ENCODE measurements at regions not wholly inside any gene's neighbourhood (a gene's known extent, or its start where the extent isn't known, plus 50 kb on each side); places are given as distances from the start of the nearest gene placed in this dataset.

DNA sequence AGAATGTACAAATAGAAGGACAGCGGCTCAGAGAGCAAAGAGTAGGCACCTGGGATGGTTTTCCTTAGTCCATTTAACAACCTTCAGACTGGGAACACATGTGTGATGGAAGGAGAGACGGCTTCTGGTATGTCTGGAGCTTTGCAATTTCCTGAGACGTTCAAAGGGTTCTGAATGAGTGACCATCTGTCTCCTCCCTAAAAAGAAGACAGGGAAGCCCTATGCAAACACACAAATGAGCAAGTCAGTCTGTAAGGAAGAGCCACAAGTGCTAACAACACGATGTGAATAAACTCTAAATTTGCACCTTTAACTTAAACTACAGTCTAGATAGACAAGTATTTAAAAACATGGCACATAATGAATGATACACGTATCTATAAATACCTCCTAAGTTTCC lies 391.0 kb downstream of the ICE1 start:
- intact Hi-C loops (cut with DNase I; ENCODE audit: low total_unique reads): no loop called here
- TF ChIP-seq POLR2A (IDR thresholded peaks at IDR 0.05) (no peak), CTCF (IDR thresholded peaks at IDR 0.05) (no peak)
- WGBS, 2 donors: 32 to 39% methylated on average over 5 of the region's 5 CpGs
- no peak overlapping the region for H3K4me3 ChIP-seq (ENCODE audit: low read depth, poor library complexity, severe bottlenecking)
- DNase-seq (ENCODE audit: low spot score in 2 of 2): no peak

DNA sequence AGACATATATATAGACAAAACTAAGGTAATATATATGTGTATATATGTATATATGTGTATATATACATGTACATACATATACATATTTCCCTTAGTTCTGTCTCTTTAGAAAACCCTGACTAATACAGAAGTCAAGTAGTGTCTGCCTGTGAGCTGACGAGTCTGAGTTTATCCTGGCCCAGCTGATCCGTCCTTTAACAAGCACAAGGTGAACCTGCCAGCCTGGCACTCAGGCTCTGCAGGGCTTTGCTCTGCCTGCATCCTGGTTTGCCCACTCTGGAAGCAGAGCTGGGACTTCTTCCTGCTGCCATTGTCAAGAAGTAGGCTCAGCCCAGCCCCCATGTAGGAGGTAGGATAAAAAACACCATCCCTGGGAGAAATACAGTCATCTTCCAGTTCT lies 388.0 kb downstream of the ICE1 start:
- no peak for DNase-seq (ENCODE audit: low spot score in 2 of 2)
- intact Hi-C loops (cut with DNase I; ENCODE audit: low total_unique reads): no loop called here
- no peak overlapping the region for H3K4me3 ChIP-seq (ENCODE audit: low read depth, poor library complexity, severe bottlenecking)
- 40 to 61% methylated on average over 2 of the region's 2 CpGs for WGBS, 2 donors
- TF ChIP-seq CTCF (IDR thresholded peaks at IDR 0.05) (no peak), POLR2A (IDR thresholded peaks at IDR 0.05) (no peak)

- intact Hi-C loops (cut with DNase I; ENCODE audit: low total_unique reads): no loop called here
- no peak for TF ChIP-seq POLR2A (IDR thresholded peaks at IDR 0.05)
- TF ChIP-seq CTCF (IDR thresholded peaks at IDR 0.05): no peak
- H3K4me3 ChIP-seq (ENCODE audit: low read depth, poor library complexity, severe bottlenecking): no peak overlapping the region
- WGBS, 2 donors: 94 to 96% methylated on average over 7 of the region's 7 CpGs
- no peak for DNase-seq (ENCODE audit: low spot score in 2 of 2)
Measured at GRCh38 chr5:5805916-5806315, 383.4 kb downstream of the ICE1 start.

DNA sequence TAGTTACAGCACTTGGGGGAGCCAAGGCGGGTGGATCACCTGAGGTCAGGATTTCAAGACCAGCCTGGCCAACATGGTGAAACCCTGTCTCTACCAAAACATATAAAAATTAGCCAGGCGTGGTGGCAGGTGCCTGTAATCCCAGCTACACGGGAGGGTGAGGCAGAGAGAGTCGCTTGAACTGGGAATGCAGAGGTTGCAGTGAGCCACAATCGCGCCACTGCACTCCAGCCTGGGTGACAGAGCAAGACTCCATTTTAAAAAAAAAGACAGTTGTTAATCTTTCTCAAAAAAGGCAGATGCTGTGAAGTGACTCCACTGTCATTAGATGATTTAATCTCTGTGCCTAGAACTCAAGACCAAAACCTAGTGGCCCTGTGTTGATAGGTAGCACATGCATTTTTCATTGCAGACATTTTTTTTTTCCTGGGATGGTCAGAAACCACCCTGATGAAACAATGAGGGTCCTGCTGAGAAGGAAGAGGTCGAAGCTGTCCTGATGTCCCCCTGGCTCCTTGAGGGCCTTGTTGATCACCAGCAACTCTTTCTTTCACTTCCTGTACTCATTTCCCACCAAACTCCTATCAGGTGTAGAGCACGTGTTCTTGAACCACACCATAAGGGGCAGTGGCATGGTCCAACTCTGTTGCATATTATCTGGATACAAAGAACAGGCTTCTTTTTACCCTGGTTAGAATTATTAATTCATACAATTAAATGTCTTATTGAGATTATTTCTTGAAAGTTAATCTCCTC lies 382.2 kb downstream of the ICE1 start:
- TF ChIP-seq POLR2A (IDR thresholded peaks at IDR 0.05): no peak
- no peak for TF ChIP-seq CTCF (IDR thresholded peaks at IDR 0.05)
- intact Hi-C loops (cut with DNase I; ENCODE audit: low total_unique reads): no loop called here
- WGBS, 2 donors: 83 to 86% methylated on average over 8 of the region's 8 CpGs
- no peak overlapping the region for H3K4me3 ChIP-seq (ENCODE audit: low read depth, poor library complexity, severe bottlenecking)
- DNase-seq (ENCODE audit: low spot score in 2 of 2): no peak

DNA sequence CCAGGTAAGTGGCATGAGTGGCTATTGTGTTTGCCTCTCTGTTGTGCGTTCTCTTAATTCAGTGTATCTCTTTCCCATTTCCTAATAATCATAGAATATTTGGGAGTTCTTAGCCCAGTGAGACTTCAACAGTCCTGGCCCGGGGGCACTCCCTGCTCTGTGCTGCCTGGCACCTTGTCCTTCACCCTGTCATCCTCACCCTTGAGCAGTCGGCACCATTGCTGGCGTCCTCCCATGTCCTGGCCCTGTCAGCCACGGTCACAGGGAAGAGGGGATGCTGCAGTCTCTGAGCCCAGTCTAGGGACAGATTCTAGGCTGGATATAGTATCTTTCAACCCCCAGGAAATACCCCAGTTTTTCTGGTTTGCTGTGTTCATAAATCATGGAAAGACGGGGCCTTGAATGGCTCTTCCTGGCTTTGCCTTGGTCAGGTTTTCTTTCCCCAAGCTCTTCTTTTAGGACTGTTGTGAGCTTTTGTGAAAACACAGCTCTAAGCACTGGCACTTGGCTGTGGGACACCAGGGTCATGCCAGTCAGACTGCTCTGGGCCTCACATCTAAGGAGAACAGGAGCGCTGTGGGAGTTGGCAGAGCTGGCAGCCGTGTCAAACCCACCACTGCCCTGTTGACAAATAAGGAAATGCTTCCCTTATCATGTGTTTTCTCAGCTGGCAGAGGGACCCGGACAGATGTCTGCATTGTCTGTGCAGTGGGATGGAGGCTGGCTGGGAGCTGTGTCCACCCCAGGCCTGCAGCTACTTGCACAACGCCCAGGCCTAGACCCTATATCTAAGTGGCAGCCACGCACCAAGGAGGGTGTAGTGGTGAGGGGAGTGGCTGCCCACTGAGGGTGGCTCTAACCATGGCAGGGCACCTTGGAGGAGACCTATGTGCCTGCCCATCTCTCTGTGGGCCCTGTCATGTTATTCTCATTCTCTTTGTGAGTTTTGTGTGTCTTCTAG lies 378.6 kb downstream of the ICE1 start:
- 72 to 79% methylated on average over 11 of the region's 11 CpGs for WGBS, 2 donors
- H3K4me3 ChIP-seq (ENCODE audit: low read depth, poor library complexity, severe bottlenecking): no peak overlapping the region
- intact Hi-C loops (cut with DNase I; ENCODE audit: low total_unique reads): no loop called here
- DNase-seq (ENCODE audit: low spot score in 2 of 2): no peak
- TF ChIP-seq POLR2A (IDR thresholded peaks at IDR 0.05) (no peak), CTCF (IDR thresholded peaks at IDR 0.05) (no peak)
